ENCODE measurements at regions not wholly inside any gene's neighbourhood (a gene's known extent, or its start where the extent isn't known, plus 50 kb on each side); places are given as distances from the start of the nearest gene placed in this dataset.

DNA sequence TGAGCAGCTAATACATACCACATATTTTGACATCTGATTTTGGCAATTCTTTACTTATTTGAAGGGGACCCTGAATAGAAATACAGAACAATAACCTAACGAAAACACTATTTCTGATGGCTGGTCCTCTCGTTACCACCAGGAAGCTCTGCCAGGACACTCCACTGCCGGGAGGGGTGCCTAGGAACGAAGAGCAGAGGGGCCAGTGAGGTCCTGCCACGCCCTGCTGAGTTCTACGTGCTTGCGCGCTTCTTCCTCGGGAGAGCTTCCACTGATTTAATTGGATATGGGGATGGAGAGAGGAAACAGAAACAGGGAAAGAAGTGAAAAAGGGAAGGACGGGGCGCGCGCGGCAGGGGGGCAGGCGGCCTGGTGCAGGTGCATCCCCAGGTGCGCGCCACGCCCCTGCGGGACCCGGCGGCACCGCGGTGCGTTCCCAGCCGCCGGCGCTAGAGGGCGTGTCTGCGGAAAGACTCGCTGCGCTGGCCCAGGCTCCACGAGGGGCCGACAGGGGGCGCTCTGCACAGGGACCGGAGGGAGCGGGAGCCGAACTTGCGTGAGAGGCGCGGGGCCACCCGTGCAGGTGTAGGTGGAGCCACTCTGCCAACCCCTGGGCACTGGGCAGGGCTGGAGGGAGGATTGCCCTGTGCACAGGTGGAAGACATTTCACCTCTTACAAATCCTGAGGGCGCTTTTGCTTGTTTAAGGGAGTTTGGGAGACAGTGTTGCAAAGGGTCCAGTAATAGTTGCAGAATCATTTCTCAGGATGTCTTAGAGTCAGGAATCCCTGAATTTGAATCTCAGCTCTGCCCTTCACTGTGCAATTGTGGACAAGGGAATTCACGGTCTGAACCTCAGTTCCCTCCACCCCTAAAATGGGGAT is 986.3 kb upstream of the TMEM132C start:
- H3K4me2 ChIP-seq (ENCODE audit: insufficient read depth, low read length), result no peak overlapping the region
- H3K36me3 ChIP-seq (ENCODE audit: control insufficient read depth in 2 of 2, extremely low read depth in 1 of 2, insufficient read depth in 2 of 2, low read length in 2 of 2), result no peaks in the 10 kb centered on the region

More for the DNA sequence above, 986.3 kb upstream of the TMEM132C start:
- Histone ChIP-seq H3K9ac (replicated peaks; ENCODE audit: extremely low read depth, insufficient read depth, low read length) (no peak overlapping the region), H3K27ac (ENCODE audit: insufficient read depth, low read depth, low read length) (no peak overlapping the region), H3K9me3 (replicated peaks; ENCODE audit: control insufficient read depth, insufficient read depth, low read length) (peaks cover 7% of the 10 kb centered on the region), H3K27me3 (ENCODE audit: control insufficient read depth in 2 of 2, insufficient read depth in 2 of 2, low read length in 2 of 2) (no peaks in the 10 kb centered on the region), H3K79me2 (ENCODE audit: control insufficient read depth, insufficient read depth, low read length) (no peaks in the 10 kb centered on the region), H3K4me3 (replicated peaks in 1 of 3; ENCODE audit: insufficient read depth in 1 of 3, low read depth in 1 of 3, low read length in 3 of 3) (no peak overlapping the region), H3K9me1 (replicated peaks; ENCODE audit: control insufficient read depth, extremely low read depth, insufficient read depth, low read length) (no peaks in the 10 kb centered on the region), H3K4me1 (ENCODE audit: control insufficient read depth, extremely low read depth, insufficient read depth, low read length) (no peaks in the 10 kb centered on the region), H4K20me1 (replicated peaks; ENCODE audit: control insufficient read depth, extremely low read depth, insufficient read depth, low read length) (no peaks in the 10 kb centered on the region), H2AFZ (ENCODE audit: low read depth, low read length) (no peak overlapping the region)
- POLR2A ChIA-PET, result no interaction called here
- FAIRE-seq, result no peak
- intact Hi-C loops (cut with micrococcal nuclease), result no loop called here
- no TSS peak for BruUV-seq (replicated peaks)
- dilution Hi-C loops (cut with MboI; ENCODE audit: extremely low pct_ligation_motif_present, low sequenced_read_pairs), result no loop called here
- TF ChIP-seq EZH2 (IDR thresholded peaks at IDR 0.05; ENCODE audit: borderline replicate concordance, low read depth, low read length, severe bottlenecking), result no peak
- TF ChIP-seq, protein P1, sequence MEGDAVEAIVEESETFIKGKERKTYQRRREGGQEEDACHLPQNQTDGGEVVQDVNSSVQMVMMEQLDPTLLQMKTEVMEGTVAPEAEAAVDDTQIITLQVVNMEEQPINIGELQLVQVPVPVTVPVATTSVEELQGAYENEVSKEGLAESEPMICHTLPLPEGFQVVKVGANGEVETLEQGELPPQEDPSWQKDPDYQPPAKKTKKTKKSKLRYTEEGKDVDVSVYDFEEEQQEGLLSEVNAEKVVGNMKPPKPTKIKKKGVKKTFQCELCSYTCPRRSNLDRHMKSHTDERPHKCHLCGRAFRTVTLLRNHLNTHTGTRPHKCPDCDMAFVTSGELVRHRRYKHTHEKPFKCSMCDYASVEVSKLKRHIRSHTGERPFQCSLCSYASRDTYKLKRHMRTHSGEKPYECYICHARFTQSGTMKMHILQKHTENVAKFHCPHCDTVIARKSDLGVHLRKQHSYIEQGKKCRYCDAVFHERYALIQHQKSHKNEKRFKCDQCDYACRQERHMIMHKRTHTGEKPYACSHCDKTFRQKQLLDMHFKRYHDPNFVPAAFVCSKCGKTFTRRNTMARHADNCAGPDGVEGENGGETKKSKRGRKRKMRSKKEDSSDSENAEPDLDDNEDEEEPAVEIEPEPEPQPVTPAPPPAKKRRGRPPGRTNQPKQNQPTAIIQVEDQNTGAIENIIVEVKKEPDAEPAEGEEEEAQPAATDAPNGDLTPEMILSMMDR (IDR thresholded peaks at IDR 0.05; ENCODE audit: extremely low read depth in 1 of 2, insufficient read depth in 1 of 2, low read depth in 1 of 2, low read length in 2 of 2), result peak; percentile 49 to 50
- no peak for DNase-seq (ENCODE audit: low read depth, low spot score)
- CTCF ChIA-PET, result interaction anchor here (1.0 kb wide), 1 partner anchor 22 kb away, joined by 3 read pairs; no protein-coding TSS in a partner anchor

All from endothelial cell of umbilical vein (primary cell).